WTC11 (cell line): ENCODE measurements at regions not wholly inside any gene's neighbourhood (a gene's known extent, or its start where the extent isn't known, plus 50 kb on each side); places are given as distances from the start of the nearest gene placed in this dataset.

Source experiments
- ATAC-seq: fragments of 200-7000 bp; cut with Tn5 transposase; 2 replicates; pipeline ENCODE4 v1.10.0; 2021; ENCODE audit warnings: mild to moderate bottlenecking, moderate library complexity
- CTCF ChIA-PET: fragments of 300-600 bp; sonication (Branson Sonifier 250); formaldehyde crosslinking; loops from one replicate; lab custom pipeline; 2021; ENCODE audit warnings: antibody characterized with exemption; lab: Charles Lee
- POLR2A ChIA-PET: fragments of 350-600 bp; sonication (Branson Sonifier 250); formaldehyde crosslinking; loops from one replicate; lab custom pipeline; 2021; ENCODE audit warnings: antibody characterized with exemption; lab: Charles Lee
- DNase-seq: peaks from one replicate; pipeline ENCODE4 v3.0.0; 2021; ENCODE audit warnings: low spot score
- H3K27ac Mint-ChIP-seq: 2 replicates; pipeline ENCODE4 v1.8.0; 2021; ENCODE audit warnings: mixed read lengths
- H3K27me3 Mint-ChIP-seq: 2 replicates; pipeline ENCODE4 v1.8.0; 2021; ENCODE audit warnings: low read depth, mild to moderate bottlenecking, moderate library complexity, mixed read lengths
- H3K36me3 Mint-ChIP-seq: 2 replicates; pipeline ENCODE4 v1.8.0; 2021; ENCODE audit warnings: mixed read lengths
- H3K4me1 Mint-ChIP-seq: 2 replicates; pipeline ENCODE4 v1.8.0; 2022; ENCODE audit warnings: mixed read lengths
- H3K4me3 Mint-ChIP-seq: 2 replicates; pipeline ENCODE4 v1.8.0; 2021; ENCODE audit warnings: mild to moderate bottlenecking, moderate library complexity, mixed read lengths
- H3K9me3 Mint-ChIP-seq: 2 replicates; pipeline ENCODE4 v1.8.0; 2021; ENCODE audit warnings: mixed read lengths
- GRHL2 ChIP-seq: fragments of 250-450 bp; sonication (Bioruptor Pico); IDR thresholded peaks from 2 replicates; pipeline ENCODE4 v1.8.0; 2022; ENCODE audit warnings: mild to moderate bottlenecking, moderate library complexity; ENCODE audit not compliant: insufficient replicate concordance, severe bottlenecking
- NR1H2 ChIP-seq: sonication (generic); formaldehyde crosslinking; IDR thresholded peaks from 2 replicates; pipeline ENCODE4 v1.9.0; 2021; ENCODE audit warnings: mild to moderate bottlenecking, moderate library complexity, missing genetic modification reagents
- ZNF219 ChIP-seq: sonication (generic); formaldehyde crosslinking; IDR thresholded peaks from 2 replicates; pipeline ENCODE4 v1.8.0; 2023; ENCODE audit warnings: missing genetic modification reagents, mild to moderate bottlenecking, borderline replicate concordance
- ZNF317 ChIP-seq: sonication (generic); formaldehyde crosslinking; IDR thresholded peaks from 2 replicates; pipeline ENCODE4 v1.8.1; 2023; ENCODE audit warnings: low read depth, mild to moderate bottlenecking, moderate library complexity, missing genetic modification reagents, borderline replicate concordance
- ZNF416 ChIP-seq: fragments of 250-450 bp; sonication (Bioruptor Pico); IDR thresholded peaks from 2 replicates; pipeline ENCODE4 v1.9.0; 2021; ENCODE audit warnings: mild to moderate bottlenecking, inconsistent platforms
- TF ChIP-seq, protein P1 (sequence below): sonication (generic); formaldehyde crosslinking; IDR thresholded peaks from 2 replicates; pipeline ENCODE4 v1.8.1; 2023; ENCODE audit warnings: mild to moderate bottlenecking, missing genetic modification reagents, borderline replicate concordance
- TF ChIP-seq, protein P2 (sequence below): sonication (generic); formaldehyde crosslinking; IDR thresholded peaks from 2 replicates; pipeline ENCODE4 v1.8.0; 2022; ENCODE audit warnings: mild to moderate bottlenecking, missing genetic modification reagents
- TF ChIP-seq, protein P3 (sequence below): fragments of 250-450 bp; sonication (Bioruptor Pico); IDR thresholded peaks from 2 replicates; pipeline ENCODE4 v1.9.0; 2021; ENCODE audit warnings: mild to moderate bottlenecking
- TF ChIP-seq, protein P4 (sequence below): sonication (generic); formaldehyde crosslinking; IDR thresholded peaks from 2 replicates; pipeline ENCODE4 v1.8.0; 2022; ENCODE audit warnings: missing genetic modification reagents
- TF ChIP-seq, protein P5 (sequence below): sonication (generic); formaldehyde crosslinking; IDR thresholded peaks from 2 replicates; pipeline ENCODE4 v1.8.0; 2023; ENCODE audit warnings: missing genetic modification reagents
- TF ChIP-seq, protein P6 (sequence below): fragments of 250-450 bp; sonication (Bioruptor Pico); IDR thresholded peaks from 2 replicates; pipeline ENCODE4 v1.9.0; 2021; ENCODE audit warnings: moderate library complexity, mild to moderate bottlenecking, inconsistent platforms, borderline replicate concordance
- TF ChIP-seq, protein P7 (sequence below): sonication (generic); formaldehyde crosslinking; IDR thresholded peaks from 2 replicates; pipeline ENCODE4 v1.8.0; 2023; ENCODE audit warnings: mild to moderate bottlenecking, missing genetic modification reagents
- TF ChIP-seq, protein P8 (sequence below): sonication (generic); formaldehyde crosslinking; IDR thresholded peaks from 2 replicates; pipeline ENCODE4 v1.8.1; 2023; ENCODE audit warnings: mild to moderate bottlenecking, missing genetic modification reagents
- TF ChIP-seq, protein P9 (sequence below): sonication (generic); formaldehyde crosslinking; IDR thresholded peaks from 2 replicates; pipeline ENCODE4 v1.8.1; 2022; ENCODE audit warnings: mild to moderate bottlenecking, moderate library complexity, missing genetic modification reagents

DNA sequence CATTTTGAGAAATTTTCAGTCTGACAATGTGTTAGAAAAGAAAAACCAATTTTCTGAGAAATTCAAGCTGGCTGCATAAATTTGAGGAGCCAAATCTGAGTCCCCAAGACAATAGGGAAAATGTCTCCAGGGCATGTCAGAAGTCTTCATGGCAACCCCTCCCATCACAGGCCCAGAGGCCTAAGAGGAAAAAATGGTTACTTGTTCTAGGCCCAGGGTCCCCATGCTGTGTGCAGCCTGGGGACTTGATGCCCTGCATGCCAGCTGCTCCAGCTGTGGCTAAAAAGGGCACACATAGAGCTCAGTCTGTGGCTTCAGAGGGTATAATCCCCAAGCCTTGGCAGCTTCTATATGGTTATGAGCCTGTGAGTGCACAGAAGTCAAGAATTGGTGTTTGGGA lies 464.6 kb downstream of the CCER1 start:
- TF ChIP-seq, protein P1, sequence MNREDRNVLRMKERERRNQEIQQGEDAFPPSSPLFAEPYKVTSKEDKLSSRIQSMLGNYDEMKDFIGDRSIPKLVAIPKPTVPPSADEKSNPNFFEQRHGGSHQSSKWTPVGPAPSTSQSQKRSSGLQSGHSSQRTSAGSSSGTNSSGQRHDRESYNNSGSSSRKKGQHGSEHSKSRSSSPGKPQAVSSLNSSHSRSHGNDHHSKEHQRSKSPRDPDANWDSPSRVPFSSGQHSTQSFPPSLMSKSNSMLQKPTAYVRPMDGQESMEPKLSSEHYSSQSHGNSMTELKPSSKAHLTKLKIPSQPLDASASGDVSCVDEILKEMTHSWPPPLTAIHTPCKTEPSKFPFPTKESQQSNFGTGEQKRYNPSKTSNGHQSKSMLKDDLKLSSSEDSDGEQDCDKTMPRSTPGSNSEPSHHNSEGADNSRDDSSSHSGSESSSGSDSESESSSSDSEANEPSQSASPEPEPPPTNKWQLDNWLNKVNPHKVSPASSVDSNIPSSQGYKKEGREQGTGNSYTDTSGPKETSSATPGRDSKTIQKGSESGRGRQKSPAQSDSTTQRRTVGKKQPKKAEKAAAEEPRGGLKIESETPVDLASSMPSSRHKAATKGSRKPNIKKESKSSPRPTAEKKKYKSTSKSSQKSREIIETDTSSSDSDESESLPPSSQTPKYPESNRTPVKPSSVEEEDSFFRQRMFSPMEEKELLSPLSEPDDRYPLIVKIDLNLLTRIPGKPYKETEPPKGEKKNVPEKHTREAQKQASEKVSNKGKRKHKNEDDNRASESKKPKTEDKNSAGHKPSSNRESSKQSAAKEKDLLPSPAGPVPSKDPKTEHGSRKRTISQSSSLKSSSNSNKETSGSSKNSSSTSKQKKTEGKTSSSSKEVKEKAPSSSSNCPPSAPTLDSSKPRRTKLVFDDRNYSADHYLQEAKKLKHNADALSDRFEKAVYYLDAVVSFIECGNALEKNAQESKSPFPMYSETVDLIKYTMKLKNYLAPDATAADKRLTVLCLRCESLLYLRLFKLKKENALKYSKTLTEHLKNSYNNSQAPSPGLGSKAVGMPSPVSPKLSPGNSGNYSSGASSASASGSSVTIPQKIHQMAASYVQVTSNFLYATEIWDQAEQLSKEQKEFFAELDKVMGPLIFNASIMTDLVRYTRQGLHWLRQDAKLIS, result no peak
- TF ChIP-seq, protein P2, sequence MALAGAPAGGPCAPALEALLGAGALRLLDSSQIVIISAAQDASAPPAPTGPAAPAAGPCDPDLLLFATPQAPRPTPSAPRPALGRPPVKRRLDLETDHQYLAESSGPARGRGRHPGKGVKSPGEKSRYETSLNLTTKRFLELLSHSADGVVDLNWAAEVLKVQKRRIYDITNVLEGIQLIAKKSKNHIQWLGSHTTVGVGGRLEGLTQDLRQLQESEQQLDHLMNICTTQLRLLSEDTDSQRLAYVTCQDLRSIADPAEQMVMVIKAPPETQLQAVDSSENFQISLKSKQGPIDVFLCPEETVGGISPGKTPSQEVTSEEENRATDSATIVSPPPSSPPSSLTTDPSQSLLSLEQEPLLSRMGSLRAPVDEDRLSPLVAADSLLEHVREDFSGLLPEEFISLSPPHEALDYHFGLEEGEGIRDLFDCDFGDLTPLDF (CRISPR knock-in tag), result no peak
- no peak for TF ChIP-seq GRHL2 (CRISPR knock-in tag)
- TF ChIP-seq, protein P3, sequence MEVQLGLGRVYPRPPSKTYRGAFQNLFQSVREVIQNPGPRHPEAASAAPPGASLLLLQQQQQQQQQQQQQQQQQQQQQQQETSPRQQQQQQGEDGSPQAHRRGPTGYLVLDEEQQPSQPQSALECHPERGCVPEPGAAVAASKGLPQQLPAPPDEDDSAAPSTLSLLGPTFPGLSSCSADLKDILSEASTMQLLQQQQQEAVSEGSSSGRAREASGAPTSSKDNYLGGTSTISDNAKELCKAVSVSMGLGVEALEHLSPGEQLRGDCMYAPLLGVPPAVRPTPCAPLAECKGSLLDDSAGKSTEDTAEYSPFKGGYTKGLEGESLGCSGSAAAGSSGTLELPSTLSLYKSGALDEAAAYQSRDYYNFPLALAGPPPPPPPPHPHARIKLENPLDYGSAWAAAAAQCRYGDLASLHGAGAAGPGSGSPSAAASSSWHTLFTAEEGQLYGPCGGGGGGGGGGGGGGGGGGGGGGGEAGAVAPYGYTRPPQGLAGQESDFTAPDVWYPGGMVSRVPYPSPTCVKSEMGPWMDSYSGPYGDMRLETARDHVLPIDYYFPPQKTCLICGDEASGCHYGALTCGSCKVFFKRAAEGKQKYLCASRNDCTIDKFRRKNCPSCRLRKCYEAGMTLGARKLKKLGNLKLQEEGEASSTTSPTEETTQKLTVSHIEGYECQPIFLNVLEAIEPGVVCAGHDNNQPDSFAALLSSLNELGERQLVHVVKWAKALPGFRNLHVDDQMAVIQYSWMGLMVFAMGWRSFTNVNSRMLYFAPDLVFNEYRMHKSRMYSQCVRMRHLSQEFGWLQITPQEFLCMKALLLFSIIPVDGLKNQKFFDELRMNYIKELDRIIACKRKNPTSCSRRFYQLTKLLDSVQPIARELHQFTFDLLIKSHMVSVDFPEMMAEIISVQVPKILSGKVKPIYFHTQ (CRISPR knock-in tag), result no peak
- TF ChIP-seq, protein P4, sequence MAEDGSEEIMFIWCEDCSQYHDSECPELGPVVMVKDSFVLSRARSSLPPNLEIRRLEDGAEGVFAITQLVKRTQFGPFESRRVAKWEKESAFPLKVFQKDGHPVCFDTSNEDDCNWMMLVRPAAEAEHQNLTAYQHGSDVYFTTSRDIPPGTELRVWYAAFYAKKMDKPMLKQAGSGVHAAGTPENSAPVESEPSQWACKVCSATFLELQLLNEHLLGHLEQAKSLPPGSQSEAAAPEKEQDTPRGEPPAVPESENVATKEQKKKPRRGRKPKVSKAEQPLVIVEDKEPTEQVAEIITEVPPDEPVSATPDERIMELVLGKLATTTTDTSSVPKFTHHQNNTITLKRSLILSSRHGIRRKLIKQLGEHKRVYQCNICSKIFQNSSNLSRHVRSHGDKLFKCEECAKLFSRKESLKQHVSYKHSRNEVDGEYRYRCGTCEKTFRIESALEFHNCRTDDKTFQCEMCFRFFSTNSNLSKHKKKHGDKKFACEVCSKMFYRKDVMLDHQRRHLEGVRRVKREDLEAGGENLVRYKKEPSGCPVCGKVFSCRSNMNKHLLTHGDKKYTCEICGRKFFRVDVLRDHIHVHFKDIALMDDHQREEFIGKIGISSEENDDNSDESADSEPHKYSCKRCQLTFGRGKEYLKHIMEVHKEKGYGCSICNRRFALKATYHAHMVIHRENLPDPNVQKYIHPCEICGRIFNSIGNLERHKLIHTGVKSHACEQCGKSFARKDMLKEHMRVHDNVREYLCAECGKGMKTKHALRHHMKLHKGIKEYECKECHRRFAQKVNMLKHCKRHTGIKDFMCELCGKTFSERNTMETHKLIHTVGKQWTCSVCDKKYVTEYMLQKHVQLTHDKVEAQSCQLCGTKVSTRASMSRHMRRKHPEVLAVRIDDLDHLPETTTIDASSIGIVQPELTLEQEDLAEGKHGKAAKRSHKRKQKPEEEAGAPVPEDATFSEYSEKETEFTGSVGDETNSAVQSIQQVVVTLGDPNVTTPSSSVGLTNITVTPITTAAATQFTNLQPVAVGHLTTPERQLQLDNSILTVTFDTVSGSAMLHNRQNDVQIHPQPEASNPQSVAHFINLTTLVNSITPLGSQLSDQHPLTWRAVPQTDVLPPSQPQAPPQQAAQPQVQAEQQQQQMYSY (CRISPR knock-in tag), result no peak
- TF ChIP-seq, protein P5, sequence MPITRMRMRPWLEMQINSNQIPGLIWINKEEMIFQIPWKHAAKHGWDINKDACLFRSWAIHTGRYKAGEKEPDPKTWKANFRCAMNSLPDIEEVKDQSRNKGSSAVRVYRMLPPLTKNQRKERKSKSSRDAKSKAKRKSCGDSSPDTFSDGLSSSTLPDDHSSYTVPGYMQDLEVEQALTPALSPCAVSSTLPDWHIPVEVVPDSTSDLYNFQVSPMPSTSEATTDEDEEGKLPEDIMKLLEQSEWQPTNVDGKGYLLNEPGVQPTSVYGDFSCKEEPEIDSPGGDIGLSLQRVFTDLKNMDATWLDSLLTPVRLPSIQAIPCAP (CRISPR knock-in tag), result no peak
- Mint-ChIP-seq H3K27me3 (no peaks in the 10 kb centered on the region), H3K4me1 (no peaks in the 10 kb centered on the region), H3K4me3 (no peak overlapping the region), H3K36me3 (peaks cover 35% of the 10 kb centered on the region), H3K27ac (no peak overlapping the region), H3K9me3 (peaks cover 50% of the 10 kb centered on the region)
- CTCF ChIA-PET, result no interaction called here
- POLR2A ChIA-PET, result no interaction called here
- ATAC-seq, result no peak
- no peak for DNase-seq

DNA sequence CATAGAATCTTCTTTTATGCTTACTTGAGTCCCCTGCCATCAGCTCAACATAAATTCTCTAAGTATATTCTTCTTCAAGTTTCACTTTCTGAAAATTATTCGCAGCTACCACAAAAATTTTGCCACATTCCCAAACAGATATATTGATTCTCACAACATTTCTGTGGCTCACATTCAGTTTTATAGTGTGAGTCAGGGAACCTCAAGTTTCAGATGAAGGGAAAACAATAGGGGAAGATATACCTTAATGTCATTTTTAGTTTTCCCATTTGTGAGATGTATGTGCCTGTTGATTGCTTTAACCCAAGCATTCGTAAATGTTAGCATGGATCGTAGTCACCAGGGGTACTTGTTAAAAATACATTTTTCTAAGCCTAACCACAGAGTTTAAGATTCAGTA lies 465.8 kb downstream of the CCER1 start:
- ChIA-PET POLR2A (no interaction called here), CTCF (no interaction called here)
- ATAC-seq, result no peak
- Mint-ChIP-seq H3K36me3 (peaks cover 35% of the 10 kb centered on the region), H3K4me1 (no peaks in the 10 kb centered on the region), H3K27me3 (no peaks in the 10 kb centered on the region), H3K27ac (no peak overlapping the region), H3K9me3 (peaks cover 50% of the 10 kb centered on the region), H3K4me3 (no peak overlapping the region)
- no peak for DNase-seq
- TF ChIP-seq, protein P6, sequence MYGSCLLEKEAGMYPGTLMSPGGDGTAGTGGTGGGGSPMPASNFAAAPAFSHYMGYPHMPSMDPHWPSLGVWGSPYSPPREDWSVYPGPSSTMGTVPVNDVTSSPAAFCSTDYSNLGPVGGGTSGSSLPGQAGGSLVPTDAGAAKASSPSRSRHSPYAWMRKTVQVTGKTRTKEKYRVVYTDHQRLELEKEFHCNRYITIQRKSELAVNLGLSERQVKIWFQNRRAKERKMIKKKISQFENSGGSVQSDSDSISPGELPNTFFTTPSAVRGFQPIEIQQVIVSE (CRISPR knock-in tag), result no peak
- no peak for TF ChIP-seq NR1H2 (CRISPR knock-in tag)
- TF ChIP-seq, protein P7, sequence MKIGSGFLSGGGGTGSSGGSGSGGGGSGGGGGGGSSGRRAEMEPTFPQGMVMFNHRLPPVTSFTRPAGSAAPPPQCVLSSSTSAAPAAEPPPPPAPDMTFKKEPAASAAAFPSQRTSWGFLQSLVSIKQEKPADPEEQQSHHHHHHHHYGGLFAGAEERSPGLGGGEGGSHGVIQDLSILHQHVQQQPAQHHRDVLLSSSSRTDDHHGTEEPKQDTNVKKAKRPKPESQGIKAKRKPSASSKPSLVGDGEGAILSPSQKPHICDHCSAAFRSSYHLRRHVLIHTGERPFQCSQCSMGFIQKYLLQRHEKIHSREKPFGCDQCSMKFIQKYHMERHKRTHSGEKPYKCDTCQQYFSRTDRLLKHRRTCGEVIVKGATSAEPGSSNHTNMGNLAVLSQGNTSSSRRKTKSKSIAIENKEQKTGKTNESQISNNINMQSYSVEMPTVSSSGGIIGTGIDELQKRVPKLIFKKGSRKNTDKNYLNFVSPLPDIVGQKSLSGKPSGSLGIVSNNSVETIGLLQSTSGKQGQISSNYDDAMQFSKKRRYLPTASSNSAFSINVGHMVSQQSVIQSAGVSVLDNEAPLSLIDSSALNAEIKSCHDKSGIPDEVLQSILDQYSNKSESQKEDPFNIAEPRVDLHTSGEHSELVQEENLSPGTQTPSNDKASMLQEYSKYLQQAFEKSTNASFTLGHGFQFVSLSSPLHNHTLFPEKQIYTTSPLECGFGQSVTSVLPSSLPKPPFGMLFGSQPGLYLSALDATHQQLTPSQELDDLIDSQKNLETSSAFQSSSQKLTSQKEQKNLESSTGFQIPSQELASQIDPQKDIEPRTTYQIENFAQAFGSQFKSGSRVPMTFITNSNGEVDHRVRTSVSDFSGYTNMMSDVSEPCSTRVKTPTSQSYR (CRISPR knock-in tag), result no peak
- no peak for TF ChIP-seq ZNF219 (CRISPR knock-in tag)
- TF ChIP-seq, protein P8, sequence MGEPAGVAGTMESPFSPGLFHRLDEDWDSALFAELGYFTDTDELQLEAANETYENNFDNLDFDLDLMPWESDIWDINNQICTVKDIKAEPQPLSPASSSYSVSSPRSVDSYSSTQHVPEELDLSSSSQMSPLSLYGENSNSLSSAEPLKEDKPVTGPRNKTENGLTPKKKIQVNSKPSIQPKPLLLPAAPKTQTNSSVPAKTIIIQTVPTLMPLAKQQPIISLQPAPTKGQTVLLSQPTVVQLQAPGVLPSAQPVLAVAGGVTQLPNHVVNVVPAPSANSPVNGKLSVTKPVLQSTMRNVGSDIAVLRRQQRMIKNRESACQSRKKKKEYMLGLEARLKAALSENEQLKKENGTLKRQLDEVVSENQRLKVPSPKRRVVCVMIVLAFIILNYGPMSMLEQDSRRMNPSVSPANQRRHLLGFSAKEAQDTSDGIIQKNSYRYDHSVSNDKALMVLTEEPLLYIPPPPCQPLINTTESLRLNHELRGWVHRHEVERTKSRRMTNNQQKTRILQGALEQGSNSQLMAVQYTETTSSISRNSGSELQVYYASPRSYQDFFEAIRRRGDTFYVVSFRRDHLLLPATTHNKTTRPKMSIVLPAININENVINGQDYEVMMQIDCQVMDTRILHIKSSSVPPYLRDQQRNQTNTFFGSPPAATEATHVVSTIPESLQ (CRISPR knock-in tag), result no peak
- no peak for TF ChIP-seq ZNF416
- TF ChIP-seq, protein P9, sequence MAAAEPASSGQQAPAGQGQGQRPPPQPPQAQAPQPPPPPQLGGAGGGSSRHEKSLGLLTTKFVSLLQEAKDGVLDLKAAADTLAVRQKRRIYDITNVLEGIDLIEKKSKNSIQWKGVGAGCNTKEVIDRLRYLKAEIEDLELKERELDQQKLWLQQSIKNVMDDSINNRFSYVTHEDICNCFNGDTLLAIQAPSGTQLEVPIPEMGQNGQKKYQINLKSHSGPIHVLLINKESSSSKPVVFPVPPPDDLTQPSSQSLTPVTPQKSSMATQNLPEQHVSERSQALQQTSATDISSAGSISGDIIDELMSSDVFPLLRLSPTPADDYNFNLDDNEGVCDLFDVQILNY (CRISPR knock-in tag), result no peak
- no peak for TF ChIP-seq ZNF317
